ENCODE measurements at regions not wholly inside any gene's neighbourhood (a gene's known extent, or its start where the extent isn't known, plus 50 kb on each side); places are given as distances from the start of the nearest gene placed in this dataset.

DNA sequence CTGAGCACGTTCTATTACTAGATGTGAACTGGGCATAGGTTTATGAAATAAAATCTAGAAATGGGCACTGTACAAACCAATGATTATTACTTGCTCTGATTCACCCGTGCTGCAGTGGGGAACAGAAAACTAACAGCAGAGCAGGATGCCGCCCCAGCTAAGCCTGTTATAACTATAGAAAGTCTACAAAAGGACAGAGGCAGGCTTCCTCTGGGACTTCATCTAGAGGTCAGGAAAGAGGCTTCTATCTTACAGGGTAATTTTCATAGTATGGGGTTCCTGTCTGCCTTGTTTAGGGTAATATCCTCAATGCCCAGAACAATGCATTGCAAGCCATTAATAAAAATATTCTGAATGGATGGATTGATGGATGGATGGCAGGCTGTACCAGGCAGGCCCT is 177.0 kb upstream of the TBL1XR1 start:
- TF ChIP-seq EZH2 (IDR thresholded peaks at IDR 0.05) (no peak), POLR2AphosphoS5 (IDR thresholded peaks at IDR 0.05; ENCODE audit: borderline replicate concordance, low read depth, low read length) (no peak), FOXP2 (optimal IDR thresholded peaks at IDR 0.05; ENCODE audit: control extremely low read depth, extremely low read length, insufficient read depth) (no peak)

All from SK-N-MC (cell line).